K562 (cell line): ENCODE measurements at regions not wholly inside any gene's neighbourhood (a gene's known extent, or its start where the extent isn't known, plus 50 kb on each side); places are given as distances from the start of the nearest gene placed in this dataset.
A peak's percentile ranks its signal among the peaks of the same experiment; 100 is the strongest.

Source experiments
- CHAMP1 ChIP-seq: fragments of 450-650 bp; IDR thresholded peaks from 2 replicates; pipeline ENCODE4 v1.6.1; 2016; ENCODE audit warnings: mild to moderate bottlenecking
- CREB1 ChIP-seq, 2 experiments: sonication (generic) in 1 of 2; formaldehyde crosslinking in 1 of 2; IDR thresholded peaks; 2 replicates each; pipeline versions ENCODE4 v1.6.1 to v1.8.0; 2012 to 2022; ENCODE audit warnings: inconsistent platforms in 1 of 2, mild to moderate bottlenecking in 1 of 2, missing genetic modification reagents in 1 of 2, moderate library complexity in 1 of 2
- DMBX1 ChIP-seq: fragments of 250-450 bp; sonication (Bioruptor Pico); IDR thresholded peaks from 2 replicates; pipeline ENCODE4 v1.8.0; 2022; ENCODE audit warnings: inconsistent platforms, mild to moderate bottlenecking, moderate library complexity, borderline replicate concordance
- FOSL1 ChIP-seq: fragments of 200-800 bp; sonication (Bioruptor generic); conservative IDR thresholded peaks from 2 replicates; pipeline ENCODE4 v1.6.1; 2016; ENCODE audit warnings: missing genetic modification characterization, missing compliant biosample characterization
- FOXJ2 ChIP-seq: fragments of 200-800 bp; sonication (Bioruptor generic); IDR thresholded peaks from 2 replicates; pipeline ENCODE4 v1.6.1; 2016; ENCODE audit warnings: missing genetic modification characterization, missing compliant biosample characterization
- HLTF ChIP-seq: fragments of 450-650 bp; IDR thresholded peaks from 2 replicates; pipeline ENCODE4 v1.6.1; 2016
- NCOA6 ChIP-seq: fragments of 450-650 bp; IDR thresholded peaks from 2 replicates; pipeline ENCODE4 v1.6.1; 2017; ENCODE audit warnings: mild to moderate bottlenecking
- NR0B1 ChIP-seq: fragments of 450-650 bp; IDR thresholded peaks from one replicate; pipeline ENCODE4 v1.6.1; 2018; ENCODE audit warnings: mild to moderate bottlenecking, moderate library complexity; ENCODE audit not compliant: partially characterized antibody
- RUNX1 ChIP-seq: sonication (generic); IDR thresholded peaks from 2 replicates; pipeline ENCODE4 v1.6.1; 2016; ENCODE audit warnings: antibody characterized with exemption, low read depth
- TFE3 ChIP-seq: fragments of 450-650 bp; formaldehyde crosslinking; IDR thresholded peaks from 2 replicates; pipeline ENCODE4 v1.4.0; 2020; ENCODE audit warnings: mild to moderate bottlenecking, mixed read lengths
- ZBTB11 ChIP-seq, 3 experiments: fragments of 200-800 bp in 1 of 3; fragments of 250-450 bp in 1 of 3; fragments of 450-650 bp in 1 of 3; sonication (Bioruptor Pico) in 1 of 3; sonication (Bioruptor generic) in 1 of 3; formaldehyde crosslinking in 1 of 3; IDR thresholded peaks; 2 replicates each; pipeline versions ENCODE4 v1.6.1 to v1.8.0; 2016 to 2022; ENCODE audit warnings: mild to moderate bottlenecking in 2 of 3, missing genetic modification characterization in 2 of 3, missing compliant biosample characterization in 1 of 3, moderate library complexity in 1 of 3
- ZFP1 ChIP-seq: fragments of 450-650 bp; formaldehyde crosslinking; IDR thresholded peaks from 2 replicates; pipeline ENCODE4 v1.4.0; 2020; ENCODE audit warnings: mild to moderate bottlenecking, mixed read lengths
- ZNF24 ChIP-seq: fragments of 450-650 bp; IDR thresholded peaks from 2 replicates; pipeline ENCODE4 v1.6.1; 2016
- ZNF311 ChIP-seq: fragments of 250-450 bp; sonication (Bioruptor Pico); IDR thresholded peaks from 2 replicates; pipeline ENCODE4 v1.4.0; 2020; ENCODE audit warnings: mild to moderate bottlenecking, moderate library complexity
- ZNF354B ChIP-seq: fragments of 250-450 bp; sonication (Bioruptor Pico); IDR thresholded peaks from 2 replicates; pipeline ENCODE4 v1.4.0; 2020
- ZNF507 ChIP-seq: conservative IDR thresholded peaks from 2 replicates; pipeline ENCODE4 v1.6.1; 2017; ENCODE audit warnings: missing genetic modification characterization, missing compliant biosample characterization
- ZNF584 ChIP-seq: fragments of 200-800 bp; sonication (Bioruptor generic); IDR thresholded peaks from 2 replicates; pipeline ENCODE4 v1.6.1; 2016; ENCODE audit warnings: low read depth, mild to moderate bottlenecking, missing genetic modification characterization, missing compliant biosample characterization
- ZNF639 ChIP-seq, 2 experiments: fragments of 200-800 bp in 1 of 2; sonication (Bioruptor generic) in 1 of 2; sonication (generic) in 1 of 2; formaldehyde crosslinking in 1 of 2; IDR thresholded peaks in 1 of 2; conservative IDR thresholded peaks in 1 of 2; 2 replicates each; pipeline versions ENCODE4 v1.5.0 to v1.6.1; 2016 to 2020; ENCODE audit warnings: missing compliant biosample characterization in 1 of 2, missing genetic modification characterization in 1 of 2, missing genetic modification reagents in 1 of 2

- TF ChIP-seq DMBX1 (CRISPR knock-in tag) (no peak), ZNF311 (CRISPR knock-in tag) (no peak), FOXJ2 (peak; percentile 92), ZFP1 (0 out of 2 replicates have a peak, but pooled peaks have one; percentile 55), CHAMP1 (peak; percentile 97), ZNF354B (CRISPR knock-in tag) (no peak), FOSL1 (tag) (peak; percentile 26; the same call in 1 of the 2 replicates), TFE3 (CRISPR knock-in tag) (no peak), RUNX1 (no peak), ZNF639 (CRISPR knock-in tag; conservative IDR thresholded peaks at IDR 0.05 in 1 of 2, IDR thresholded peaks at IDR 0.05 in 1 of 2) (peak in 1 of 2 experiments; percentile 55; a peak in 1 of 4 replicates), ZNF507 (tag) (no peak), ZNF24 (no peak; the same call in 1 of the 2 replicates), NCOA6 (no peak), ZBTB11 (CRISPR knock-in tag; IDR thresholded peaks at IDR 0.05) (no peak), CREB1 (IDR thresholded peaks at IDR 0.05) (peak; percentile 41; the same call in 1 of the 2 replicates), CREB1 (CRISPR knock-in tag; IDR thresholded peaks at IDR 0.05) (no peak), ZNF584 (CRISPR knock-in tag) (0 out of 2 replicates have a peak, but pooled peaks have one; percentile 42), NR0B1 (no peak), HLTF (no peak)
Measured at GRCh38 chr7:88689821-88690220, 69.7 kb upstream of the ZNF804B start (continued).
